ENCODE measurements at regions not wholly inside any gene's neighbourhood (a gene's known extent, or its start where the extent isn't known, plus 50 kb on each side); places are given as distances from the start of the nearest gene placed in this dataset.

GRCh38 chr1:232566093-232566492 lies 63.8 kb downstream of the SIPA1L2 start:
- H3K27ac ChIP-seq: no peak overlapping the region
- TF ChIP-seq ZFX (IDR thresholded peaks at IDR 0.05) (no peak), CTCF (conservative IDR thresholded peaks at IDR 0.05) (no peak)

- no peak overlapping the region for H3K27ac ChIP-seq
- no peak for TF ChIP-seq ZFX (IDR thresholded peaks at IDR 0.05)
- TF ChIP-seq CTCF (conservative IDR thresholded peaks at IDR 0.05): no peak
Observed at GRCh38 chr1:232562855-232563510, 67.0 kb downstream of the SIPA1L2 start.

- TF ChIP-seq ZFX (IDR thresholded peaks at IDR 0.05): no peak
- TF ChIP-seq CTCF (conservative IDR thresholded peaks at IDR 0.05): no peak
- H3K27ac ChIP-seq: no peak overlapping the region
Observed at GRCh38 chr1:232561381-232561780, 68.6 kb downstream of the SIPA1L2 start.

GRCh38 chr1:232560940-232561339 lies 69.0 kb downstream of the SIPA1L2 start:
- no peak overlapping the region for H3K27ac ChIP-seq
- no peak for TF ChIP-seq ZFX (IDR thresholded peaks at IDR 0.05)
- TF ChIP-seq CTCF (conservative IDR thresholded peaks at IDR 0.05): no peak

GRCh38 chr1:232558954-232559353 lies 71.0 kb downstream of the SIPA1L2 start:
- TF ChIP-seq ZFX (IDR thresholded peaks at IDR 0.05) (no peak), CTCF (conservative IDR thresholded peaks at IDR 0.05) (no peak)
- H3K27ac ChIP-seq: no peak overlapping the region

GRCh38 chr1:232557502-232558191 lies 72.3 kb downstream of the SIPA1L2 start:
- no peak for TF ChIP-seq CTCF (conservative IDR thresholded peaks at IDR 0.05)
- TF ChIP-seq ZFX (IDR thresholded peaks at IDR 0.05): no peak
- H3K27ac ChIP-seq: no peak overlapping the region

GRCh38 chr1:232557096-232557495 lies 72.8 kb downstream of the SIPA1L2 start:
- TF ChIP-seq CTCF (conservative IDR thresholded peaks at IDR 0.05) (no peak), ZFX (IDR thresholded peaks at IDR 0.05) (no peak)
- H3K27ac ChIP-seq: no peak overlapping the region

Data from C4-2B (cell line).